ENCODE measurements at regions not wholly inside any gene's neighbourhood (a gene's known extent, or its start where the extent isn't known, plus 50 kb on each side); places are given as distances from the start of the nearest gene placed in this dataset.

DNA sequence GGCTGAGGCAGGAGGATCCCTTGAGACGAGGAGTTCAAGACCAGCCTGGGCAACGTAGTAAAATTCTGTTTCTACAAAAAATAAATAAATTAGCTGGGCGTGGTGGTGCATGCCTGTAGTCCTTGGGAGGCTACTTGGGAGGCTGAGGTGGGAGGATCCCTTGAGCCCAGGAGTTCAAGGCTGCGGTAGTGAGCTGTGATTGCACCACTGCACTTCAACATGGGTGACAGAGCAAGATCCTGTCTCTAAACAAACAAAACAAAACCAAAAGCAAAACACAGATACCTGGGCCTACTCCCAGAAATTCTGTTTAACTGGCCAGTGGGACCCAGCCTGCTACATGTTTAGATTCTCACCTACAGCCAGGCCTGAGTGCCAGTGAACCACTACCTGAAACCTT, 74.6 kb upstream of the MEDAG start:
- TF ChIP-seq POLR2AphosphoS5 (IDR thresholded peaks at IDR 0.05) = no peak
- no peak for TF ChIP-seq POLR2A (IDR thresholded peaks at IDR 0.05)

Data from spleen (tissue), 3 donors.